ENCODE measurements at regions not wholly inside any gene's neighbourhood (a gene's known extent, or its start where the extent isn't known, plus 50 kb on each side); places are given as distances from the start of the nearest gene placed in this dataset.

- TF ChIP-seq CTCF (conservative IDR thresholded peaks at IDR 0.05), result no peak
- TF ChIP-seq EZH2 (IDR thresholded peaks at IDR 0.05; ENCODE audit: low read depth), result no peak
Measured at GRCh38 chr2:145836986-145837385, 1317.1 kb upstream of the ZEB2 start.
